DMS153 (cell line): ENCODE measurements at regions not wholly inside any gene's neighbourhood (a gene's known extent, or its start where the extent isn't known, plus 50 kb on each side); places are given as distances from the start of the nearest gene placed in this dataset.

Experiments
- DNase-seq: peaks from one replicate; lab custom pipeline; 2025; lab: John Stamatoyannopoulos, UW

DNA sequence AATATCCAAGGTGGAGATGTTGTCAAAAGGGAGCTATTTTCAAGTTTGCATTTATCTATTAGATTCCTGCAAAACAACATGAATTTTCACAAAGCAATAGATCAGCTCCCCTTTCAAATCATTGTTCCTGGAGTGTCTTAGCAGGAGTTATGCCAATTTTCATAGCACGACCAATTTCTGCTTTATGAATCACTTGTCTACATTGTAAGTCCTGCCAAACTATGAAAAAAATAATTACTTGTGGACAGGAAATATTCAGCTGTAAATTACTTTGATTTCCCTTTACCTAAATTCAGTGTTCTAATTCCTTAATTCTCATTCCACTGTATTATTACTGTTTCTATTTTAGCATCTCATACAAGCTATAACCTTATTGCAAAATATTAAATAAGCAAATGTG lies 1289.6 kb downstream of the NSUN3 start:
- DNase-seq = no peak

DNA sequence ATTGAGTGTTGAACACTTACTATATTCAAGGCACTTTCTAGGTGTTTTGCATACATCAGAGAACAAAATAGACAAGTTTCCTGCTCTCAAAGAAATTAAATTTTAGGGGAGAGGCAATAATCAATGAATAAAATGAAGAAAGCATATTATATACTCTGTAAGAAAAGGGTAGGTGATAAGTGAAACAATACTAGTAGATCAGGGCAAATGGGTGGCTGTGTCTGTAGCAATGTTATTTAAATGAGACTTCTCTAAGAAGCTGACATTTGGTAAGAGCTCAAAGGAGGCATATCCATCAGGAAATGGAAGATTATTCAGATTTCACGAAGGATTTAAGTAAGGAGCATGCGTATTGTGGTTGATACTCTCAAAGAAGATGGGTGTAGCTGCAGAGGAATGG lies 1291.6 kb downstream of the NSUN3 start:
- DNase-seq = no peak

DNA sequence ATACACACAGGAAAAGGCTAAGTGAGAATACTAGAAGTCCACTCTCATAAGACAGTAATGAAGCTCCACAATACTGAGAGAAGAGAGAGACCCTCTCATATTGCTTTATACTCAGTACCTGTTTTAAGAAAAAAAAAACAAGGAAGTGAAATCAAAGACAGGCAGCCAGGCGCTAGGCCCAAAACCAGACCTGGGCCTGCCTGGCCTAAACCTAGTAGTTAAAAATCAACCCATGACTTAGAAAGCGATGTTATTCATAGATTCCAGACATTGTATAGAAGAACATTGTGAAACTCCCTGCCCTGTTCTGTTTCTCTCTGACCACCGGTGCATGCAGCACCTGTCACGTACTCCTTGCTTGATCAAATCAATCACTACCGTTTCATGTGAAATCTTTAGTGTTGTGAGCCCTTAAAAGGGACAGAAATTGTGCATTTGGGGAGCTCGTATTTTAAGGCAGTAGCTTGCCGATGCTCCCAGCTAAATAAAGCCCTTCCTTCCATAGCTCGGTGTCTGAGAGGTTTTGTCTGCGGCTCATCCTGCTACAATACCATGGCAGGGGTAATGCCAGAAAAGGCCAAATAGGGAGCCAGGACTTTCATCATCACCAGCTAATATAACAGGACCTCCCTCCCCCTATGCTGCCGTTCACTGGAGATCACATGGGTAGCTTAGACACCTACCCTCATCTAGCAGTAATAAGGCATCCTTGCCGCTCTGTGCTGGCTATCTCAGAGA lies 1294.1 kb downstream of the NSUN3 start:
- no peak for DNase-seq

DNA sequence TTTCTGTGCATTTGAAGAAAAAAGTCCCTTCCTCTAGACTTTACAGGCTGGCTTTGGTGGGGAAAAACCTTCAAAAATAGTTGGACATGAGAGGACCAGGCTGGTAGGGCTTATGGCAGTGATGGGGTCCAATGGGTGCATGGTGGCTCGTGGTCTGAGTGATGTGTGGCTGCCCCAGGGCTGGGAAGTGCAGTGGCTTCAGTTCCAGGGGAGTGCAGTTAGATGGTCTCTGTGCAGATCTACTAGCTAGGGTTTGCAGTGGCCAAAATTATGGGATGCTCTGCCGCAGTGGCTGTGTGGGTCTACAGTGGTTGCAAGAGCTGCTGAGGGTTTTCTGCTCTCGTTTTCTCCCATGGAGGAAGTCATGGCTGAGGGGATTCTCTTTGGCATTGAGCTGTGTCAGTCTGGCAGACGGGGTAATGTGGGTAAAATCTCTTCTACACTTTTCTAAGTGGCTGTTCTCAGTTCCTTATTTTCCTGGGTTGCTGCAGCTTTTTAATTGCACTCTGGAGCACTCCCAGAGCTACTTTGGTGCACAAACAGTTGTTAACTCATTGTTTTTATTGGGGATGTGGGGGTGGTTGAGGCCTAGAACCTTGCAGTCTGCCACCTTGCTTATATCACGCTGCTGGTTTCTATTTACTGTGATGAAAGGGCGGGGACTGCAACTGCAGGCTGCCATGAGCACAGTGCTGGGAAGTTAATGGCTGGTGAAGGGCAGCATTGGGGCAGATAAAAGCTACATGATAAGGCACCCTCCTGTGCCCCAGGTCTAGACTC lies 1324.6 kb downstream of the NSUN3 start:
- DNase-seq = no peak

DNA sequence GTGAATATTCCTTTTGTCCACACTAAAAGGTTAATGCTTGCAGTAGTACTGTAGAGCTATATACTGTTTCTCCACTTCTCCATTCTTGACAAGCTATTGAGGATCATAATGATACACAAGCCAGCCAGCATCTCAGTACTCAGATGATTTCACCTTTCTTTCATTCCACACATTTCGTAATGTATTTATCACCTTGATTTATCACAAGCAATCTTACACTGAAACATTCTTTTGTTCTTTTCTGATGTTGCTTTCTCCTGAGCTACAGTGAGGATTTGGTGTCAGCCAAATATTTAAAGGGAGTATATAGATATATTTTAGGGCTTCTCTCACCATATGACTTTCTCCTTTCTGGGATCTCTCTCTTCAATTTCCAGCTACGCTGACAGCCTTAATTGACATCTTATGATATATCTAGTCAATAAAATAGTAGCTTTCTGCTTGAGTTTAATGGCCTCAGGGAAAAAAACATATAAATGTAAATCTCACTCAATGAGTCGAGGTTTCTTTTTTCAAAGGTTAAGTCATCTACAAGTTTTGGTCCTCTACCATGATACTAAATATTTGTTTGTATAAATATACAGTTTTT lies 1327.0 kb downstream of the NSUN3 start:
- no peak for DNase-seq

DNA sequence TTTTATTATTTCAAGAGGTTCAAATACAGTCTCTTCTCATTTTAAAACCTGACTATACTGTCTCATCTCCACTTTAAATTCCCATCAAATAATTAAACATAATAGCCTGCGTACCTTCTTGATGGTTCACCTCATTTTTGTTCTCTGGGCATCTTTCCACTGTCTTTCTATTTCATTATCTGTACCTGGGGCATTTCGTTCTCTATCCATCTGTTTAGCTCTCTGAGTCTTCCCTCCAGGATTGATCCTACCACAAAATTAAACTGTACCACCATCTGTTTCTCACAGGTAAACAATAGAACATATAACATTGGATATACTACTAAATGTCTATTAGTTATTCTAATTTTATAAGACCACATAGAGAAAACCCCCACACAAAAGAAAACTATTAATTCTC lies 1331.4 kb downstream of the NSUN3 start:
- no peak for DNase-seq

DNA sequence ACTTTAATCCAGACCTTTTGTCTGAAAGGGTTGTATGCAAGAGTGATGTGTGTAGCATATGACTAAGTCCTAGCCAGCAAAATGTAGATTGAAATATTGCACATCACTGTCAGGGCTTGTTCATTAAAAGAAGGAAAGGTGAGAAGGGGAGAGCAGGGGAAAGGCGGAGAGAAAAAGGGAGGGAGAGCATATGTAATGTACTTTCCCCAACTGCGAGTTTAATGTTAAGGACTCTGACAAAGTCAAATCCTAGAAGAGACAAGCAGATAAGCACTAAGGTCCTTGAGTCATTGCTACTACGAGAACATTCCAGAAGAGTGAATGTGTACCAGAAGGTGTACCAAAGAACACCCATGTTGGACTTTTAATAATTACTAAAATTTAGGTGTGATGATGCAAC lies 1336.7 kb downstream of the NSUN3 start:
- no peak for DNase-seq

DNA sequence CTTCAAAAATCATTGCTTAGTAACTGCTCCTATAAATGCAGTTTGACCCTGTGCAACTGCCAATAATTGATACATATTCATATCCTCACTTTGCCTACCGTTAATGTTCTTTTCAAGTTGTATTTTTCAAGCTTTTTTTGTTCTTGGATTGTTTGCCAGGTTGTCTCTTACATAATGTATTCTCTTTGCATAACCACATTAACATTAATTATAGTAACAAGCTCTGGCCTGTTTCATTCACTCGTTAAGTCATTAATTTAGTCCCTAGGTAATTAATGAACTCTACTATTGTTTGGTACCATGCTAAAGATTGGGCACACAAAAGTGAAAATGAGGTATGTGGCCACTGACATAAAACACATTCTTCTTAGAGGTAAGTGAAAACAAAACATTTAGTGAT lies 1338.8 kb downstream of the NSUN3 start:
- DNase-seq = no peak

DNA sequence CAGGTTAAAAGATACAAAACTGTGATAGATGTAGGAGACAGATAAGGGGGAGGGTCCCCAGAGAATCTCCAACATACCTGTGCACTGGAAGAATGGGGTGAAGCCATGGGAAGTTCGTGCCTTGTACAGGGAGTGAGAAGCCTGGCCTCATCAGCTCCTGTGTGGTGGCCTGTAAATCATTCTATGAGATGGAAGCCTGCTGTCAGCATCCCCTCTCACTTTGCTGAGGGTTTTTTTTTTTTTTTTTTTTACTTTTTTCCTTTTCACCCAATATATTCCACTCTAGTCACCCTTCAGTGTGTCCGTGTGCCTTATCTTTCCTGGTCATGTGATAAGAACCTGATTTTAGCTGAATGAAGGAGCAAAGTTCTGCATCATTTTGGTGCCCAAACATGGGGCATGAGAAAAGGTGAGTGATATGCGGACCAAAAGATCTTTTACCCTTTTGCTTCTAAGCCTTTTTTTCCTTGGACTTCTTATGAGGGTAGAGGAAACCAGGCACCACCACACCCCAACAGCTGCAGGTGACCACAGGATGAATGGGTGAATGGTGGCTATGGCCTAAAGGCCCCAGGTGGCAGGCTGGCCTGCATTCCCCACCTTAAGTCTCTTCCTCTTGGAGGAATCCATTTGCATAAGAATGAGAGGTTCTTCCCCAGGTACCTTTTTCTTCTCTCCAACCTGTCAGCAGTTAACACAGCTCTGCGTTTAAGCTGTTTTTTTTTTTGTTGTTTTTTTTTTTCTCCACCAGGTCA lies 1345.0 kb downstream of the NSUN3 start:
- no peak for DNase-seq

DNA sequence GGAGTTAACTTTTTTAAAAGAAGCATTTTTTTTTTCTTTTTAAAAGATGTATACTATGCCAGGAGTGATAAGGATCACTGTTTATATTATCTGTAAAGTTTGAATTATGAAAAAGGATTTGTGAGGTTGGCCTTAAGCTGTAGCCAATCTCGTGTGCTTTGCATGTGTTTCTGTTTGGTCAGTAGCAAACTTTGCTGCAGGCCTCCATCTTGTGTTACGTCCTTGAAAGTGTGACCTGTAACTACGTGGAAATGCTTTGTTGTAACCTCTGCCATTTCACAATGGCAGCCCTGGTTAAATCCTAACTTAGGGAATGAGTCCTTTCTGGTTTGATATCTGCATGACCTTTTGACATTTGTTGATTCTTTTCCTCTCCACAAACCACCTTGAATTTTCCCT lies 1345.6 kb downstream of the NSUN3 start:
- DNase-seq = no peak

DNA sequence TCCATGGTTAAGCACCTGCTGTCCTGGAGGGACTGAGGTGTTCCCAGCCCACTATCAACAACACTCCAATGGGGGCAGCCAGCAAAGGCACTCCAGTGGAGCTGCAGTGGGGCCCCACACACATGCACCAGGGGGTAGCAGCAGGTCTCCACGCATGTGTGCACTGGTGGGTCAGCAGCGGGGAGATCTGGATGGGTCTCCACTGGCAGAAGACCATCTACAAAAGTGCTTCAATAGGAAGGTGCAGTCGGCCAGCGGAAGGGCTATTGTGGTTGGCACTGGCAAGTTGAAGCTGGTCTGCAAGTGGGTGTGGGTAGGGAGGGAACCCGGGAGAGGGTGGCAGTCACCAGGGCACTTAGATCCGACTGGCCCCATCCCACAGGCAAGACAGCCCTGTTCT lies 1355.4 kb downstream of the NSUN3 start:
- no peak for DNase-seq

DNA sequence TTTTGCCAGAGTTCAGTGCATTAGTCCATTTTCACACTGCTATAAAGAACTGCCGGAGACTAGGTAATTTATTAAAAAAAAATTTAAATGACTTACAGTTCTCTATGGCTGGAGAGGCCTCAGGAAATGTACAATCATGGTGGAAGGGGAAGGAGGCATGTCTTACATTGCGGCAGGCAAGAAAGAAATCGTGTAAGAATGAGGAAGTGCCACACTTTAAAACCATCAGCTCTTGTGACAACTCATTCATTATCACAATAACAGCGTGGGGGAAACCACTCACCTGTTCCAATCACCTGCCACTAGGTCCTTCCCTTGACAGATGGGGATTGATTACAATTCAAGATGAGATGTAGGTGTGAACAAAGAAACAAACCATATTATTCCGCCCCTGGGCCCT lies 1361.4 kb downstream of the NSUN3 start:
- DNase-seq = no peak

DNA sequence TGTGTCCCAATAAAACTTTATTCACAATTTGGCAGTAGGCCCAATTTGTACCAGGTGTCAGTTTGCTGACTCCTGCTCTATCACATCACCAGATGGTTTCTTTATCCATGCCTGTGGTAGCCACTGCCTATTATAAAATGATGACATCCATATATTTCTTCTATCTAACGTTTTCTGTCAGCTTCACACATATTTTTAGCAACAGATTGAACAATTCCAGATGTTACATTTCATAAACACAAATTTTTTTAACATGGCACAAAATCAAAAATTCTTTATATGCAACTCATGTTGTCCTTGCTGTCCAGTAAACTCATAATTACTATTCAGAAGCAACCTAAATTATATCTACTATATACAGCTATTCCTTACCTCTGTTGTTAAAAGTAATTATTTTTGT lies 1371.6 kb downstream of the NSUN3 start:
- DNase-seq = no peak

DNA sequence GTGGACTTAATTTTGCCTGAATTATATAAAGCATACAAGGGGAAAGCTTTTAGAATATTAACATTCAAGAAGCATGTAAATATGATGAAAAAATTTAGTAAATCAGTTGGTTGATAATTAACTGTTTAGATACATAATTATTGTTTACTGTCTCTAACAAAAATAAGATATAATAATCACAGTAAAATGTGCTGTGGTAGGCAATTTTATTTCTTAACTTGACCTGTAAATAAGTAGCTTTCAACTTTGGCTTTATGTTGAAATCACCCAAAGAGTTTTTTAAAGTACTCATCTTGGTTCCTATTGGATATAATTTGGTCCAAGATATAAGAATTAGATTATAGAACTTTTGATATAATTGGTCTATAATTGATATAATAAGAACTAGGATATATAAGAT lies 1374.5 kb downstream of the NSUN3 start:
- no peak for DNase-seq

DNA sequence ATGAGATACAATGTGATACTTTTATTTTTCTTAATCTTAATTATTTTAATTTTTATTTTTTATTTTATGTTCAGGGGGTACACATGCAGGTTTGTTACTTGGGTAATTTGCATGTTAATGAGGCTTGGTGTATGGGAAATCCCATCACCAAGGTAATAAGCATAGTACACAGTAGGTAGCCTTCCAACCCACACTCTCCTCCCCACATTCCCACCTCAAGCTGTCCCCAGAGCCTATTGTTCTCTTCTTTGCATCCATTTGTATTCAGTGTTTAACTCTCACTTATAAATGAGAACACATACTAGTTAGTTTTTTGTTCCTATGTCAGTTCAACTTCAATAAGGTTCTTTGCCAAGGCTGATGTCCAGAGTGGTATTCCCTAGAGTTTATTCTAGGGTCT lies 1375.4 kb downstream of the NSUN3 start:
- DNase-seq = no peak

DNA sequence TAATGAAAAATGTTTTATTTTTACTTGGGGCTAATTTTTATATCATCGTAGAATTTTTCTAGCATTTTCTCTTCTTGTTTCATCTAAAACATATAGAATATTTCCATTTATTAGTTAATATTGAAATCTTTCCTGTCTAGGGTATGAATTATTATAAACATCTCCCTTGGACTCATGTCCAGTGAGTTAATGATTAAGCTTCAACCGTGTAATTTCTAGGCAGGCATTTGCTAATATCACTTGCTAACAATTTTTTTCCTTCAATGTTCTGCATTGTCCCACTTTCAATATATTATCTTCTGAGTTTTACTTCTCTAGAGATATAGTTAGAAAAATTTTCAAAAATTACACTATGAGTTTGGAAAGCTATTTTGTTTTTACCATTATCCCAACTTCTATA lies 1371.6 kb upstream of the EPHA6 start:
- no peak for DNase-seq

DNA sequence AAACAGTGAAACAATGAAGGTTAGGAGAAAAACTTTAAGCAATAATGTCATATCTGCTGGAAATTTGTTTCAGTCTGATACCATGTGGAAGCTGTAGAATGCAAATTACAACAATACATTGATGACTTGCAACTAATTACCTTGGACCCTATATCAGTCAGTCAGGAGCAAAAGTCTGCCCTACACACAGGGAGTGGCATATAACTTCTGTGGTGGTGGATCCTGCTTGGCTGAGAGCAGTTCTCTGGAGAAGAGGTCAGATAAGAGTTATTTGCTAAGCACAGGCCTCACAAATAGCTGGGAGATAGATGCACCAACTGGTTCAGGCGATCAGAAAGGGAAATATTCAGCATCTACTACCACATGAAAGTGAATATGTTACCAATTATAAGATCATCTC lies 1364.6 kb upstream of the EPHA6 start:
- no peak for DNase-seq

DNA sequence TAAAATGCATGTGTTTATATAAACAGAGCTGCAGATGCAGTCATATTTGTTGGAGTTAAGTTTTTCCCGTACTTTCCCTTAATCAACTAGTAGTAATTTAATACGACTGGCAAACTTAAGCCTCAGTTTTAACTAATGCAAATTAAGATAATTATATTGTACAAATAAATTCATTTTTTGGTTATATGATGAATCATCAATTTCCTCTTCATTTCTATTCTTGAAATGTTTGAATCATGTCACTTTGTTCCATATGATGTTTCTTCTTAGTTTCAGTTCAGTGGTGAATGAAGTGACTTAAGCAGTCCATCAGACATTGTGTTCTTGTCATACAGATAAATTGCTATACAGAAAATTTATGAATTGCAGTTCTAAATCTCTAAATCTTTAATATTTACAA lies 1361.2 kb upstream of the EPHA6 start:
- DNase-seq = no peak

DNA sequence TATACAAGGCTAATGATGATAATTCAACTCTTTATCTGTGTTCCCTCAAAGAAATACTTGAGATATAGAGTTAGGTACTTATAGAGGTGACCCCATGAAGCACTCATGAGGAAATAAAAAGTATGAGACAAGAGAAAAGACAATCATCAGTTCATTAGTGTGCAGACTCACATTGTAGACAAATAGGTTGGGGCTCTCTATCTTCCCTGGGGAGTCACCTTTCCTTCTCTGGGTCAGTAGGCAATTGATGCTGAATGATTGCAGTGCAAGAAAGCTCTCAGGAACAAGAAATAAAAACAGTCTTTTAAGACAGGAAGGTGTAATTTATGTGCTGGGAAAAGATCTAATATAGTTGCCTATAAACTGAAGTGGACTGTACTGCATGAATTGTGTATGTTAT lies 1357.6 kb upstream of the EPHA6 start:
- no peak for DNase-seq

DNA sequence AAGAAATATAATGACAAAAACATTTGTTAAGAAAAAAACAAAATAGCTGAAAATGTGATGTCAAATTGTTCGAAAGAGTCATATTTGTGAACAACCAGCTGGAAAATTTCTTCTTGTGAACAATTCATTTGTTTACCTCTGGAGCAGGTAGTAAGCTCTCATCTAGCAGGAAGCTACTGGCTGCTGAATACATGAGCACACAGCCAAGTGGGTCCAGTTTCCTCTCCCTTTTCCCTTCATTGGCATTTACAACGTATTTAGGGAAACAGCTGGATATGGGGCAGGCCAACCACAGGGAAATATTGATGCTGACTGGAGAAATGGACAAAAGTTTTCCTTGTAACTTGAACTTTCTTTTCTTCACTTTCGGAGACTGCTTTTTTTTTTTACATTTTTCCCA lies 1354.7 kb upstream of the EPHA6 start:
- DNase-seq = no peak

DNA sequence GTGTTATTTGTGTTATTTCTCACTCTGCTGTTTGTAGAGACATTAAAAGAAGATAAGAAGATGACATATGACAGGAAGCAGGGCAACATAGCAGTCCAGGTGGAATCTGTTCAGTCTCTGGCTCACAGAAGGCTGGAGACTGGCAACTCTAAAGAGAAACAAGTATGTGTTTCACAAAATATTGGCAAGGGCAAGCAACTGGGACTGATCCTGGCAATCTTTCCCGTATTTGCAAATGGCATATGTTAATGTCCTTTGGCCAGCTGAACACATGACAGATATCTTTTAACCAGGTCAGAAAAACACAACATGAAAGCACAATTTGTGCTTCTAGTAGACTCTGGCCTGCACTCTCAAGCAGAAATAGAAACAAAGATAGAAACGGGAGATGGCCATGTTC lies 1354.1 kb upstream of the EPHA6 start:
- DNase-seq = no peak

DNA sequence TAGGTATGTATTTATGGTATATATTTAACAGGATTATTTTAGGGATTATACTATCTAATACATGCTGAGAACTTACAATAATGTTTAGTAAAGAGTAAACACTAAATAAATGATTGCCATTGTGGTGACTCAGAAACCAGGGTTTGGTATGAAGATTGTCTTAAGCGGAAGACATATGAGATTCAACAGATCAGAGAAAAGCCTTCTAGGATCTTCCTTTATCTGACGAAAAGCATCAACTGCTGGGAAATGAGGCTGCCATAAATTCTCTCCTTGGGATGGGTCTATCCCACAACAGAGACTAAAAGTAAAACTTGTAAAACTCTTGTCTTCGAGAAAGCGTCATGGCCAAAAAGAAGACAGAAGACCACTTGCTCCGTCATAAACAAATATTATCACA lies 1352.2 kb upstream of the EPHA6 start:
- DNase-seq = no peak

DNA sequence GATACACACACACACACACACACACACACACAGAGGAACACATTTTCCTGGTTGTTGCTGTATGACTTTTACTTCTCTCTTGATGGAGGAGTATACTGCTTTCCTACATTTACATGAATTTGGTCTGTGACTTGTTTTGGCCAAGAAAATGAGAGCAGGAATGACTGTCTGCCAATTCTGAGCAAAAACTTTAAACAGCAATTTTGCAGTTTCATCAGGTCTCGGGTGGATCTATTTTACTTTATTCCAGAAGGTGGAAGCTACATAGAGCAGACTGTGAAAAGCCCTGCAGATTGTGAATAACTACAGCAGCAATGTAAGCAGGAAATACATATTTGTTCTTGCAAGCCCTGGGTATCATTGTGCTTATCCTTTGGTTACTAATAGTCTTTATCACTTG lies 1350.0 kb upstream of the EPHA6 start:
- no peak for DNase-seq
